ENCODE measurements at regions not wholly inside any gene's neighbourhood (a gene's known extent, or its start where the extent isn't known, plus 50 kb on each side); places are given as distances from the start of the nearest gene placed in this dataset.

DNA sequence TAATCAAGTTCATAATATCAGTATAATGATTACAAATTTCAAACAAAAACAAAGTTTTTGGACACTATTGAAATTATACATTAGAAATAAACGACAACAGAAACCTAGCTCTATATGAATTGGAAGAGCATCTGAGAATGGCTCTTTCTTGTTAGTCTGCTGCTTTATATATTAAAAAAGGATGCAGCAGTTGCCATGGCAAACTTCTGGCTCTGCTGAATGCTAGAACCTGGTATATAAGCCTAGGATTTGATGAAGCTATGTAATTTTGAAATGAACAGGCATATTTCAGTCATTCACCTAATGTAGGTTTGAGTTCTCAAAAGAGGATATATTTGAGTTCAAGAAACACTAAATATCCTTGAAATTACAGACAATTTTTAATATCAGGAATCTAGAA lies 252.7 kb upstream of the KCNMB2 start:
- H3K9me3 ChIP-seq: peaks cover 0 to 37% (median 18%) of the 10 kb centered on the region in 12 donors
- intact Hi-C loops (cut with DNase I): loop anchor here in 1 of 10 donors (10.0 kb wide), 1 partner anchor 189 kb away; no protein-coding TSS in a partner anchor
- no peaks in the 10 kb centered on the region for H3K4me1 ChIP-seq
- no peak for DNase-seq
- H3K27ac ChIP-seq: no peak overlapping the region
- H3K36me3 ChIP-seq: no peaks in the 10 kb centered on the region
- 92 to 100% (median 96%) methylated on average over 1 of the region's 1 CpG for WGBS, 4 donors
- no peaks in the 10 kb centered on the region for H3K27me3 ChIP-seq
- ATAC-seq: no peak
- no peak overlapping the region for H3K4me3 ChIP-seq
- TF ChIP-seq, protein P1, sequence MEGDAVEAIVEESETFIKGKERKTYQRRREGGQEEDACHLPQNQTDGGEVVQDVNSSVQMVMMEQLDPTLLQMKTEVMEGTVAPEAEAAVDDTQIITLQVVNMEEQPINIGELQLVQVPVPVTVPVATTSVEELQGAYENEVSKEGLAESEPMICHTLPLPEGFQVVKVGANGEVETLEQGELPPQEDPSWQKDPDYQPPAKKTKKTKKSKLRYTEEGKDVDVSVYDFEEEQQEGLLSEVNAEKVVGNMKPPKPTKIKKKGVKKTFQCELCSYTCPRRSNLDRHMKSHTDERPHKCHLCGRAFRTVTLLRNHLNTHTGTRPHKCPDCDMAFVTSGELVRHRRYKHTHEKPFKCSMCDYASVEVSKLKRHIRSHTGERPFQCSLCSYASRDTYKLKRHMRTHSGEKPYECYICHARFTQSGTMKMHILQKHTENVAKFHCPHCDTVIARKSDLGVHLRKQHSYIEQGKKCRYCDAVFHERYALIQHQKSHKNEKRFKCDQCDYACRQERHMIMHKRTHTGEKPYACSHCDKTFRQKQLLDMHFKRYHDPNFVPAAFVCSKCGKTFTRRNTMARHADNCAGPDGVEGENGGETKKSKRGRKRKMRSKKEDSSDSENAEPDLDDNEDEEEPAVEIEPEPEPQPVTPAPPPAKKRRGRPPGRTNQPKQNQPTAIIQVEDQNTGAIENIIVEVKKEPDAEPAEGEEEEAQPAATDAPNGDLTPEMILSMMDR (IDR thresholded peaks at IDR 0.05): no peak
- no peak for TF ChIP-seq POLR2A (IDR thresholded peaks at IDR 0.05)

DNA sequence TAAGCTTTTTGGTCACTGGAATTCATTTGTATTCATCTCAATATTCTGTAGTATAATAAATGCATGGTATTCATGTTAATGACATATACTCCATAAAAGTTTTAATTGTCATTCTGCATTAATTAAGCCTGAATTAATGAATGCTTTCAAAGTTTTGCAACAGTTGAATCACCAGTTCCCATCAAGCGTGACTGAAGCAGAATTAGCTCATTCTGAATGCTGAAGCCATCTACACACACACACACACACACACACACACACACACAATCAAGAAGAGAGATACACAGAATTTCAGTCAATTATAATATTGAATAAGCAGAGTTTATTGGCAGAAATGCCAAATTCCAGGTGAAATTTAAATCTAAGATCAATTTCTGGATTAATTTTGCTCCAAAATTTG lies 252.1 kb upstream of the KCNMB2 start:
- H3K36me3 ChIP-seq: no peaks in the 10 kb centered on the region
- no peaks in the 10 kb centered on the region for H3K4me1 ChIP-seq
- 90 to 97% (median 94%) methylated on average over 1 of the region's 1 CpG for WGBS, 4 donors
- DNase-seq: no peak
- H3K27ac ChIP-seq: no peak overlapping the region
- no peak overlapping the region for H3K4me3 ChIP-seq
- no peaks in the 10 kb centered on the region for H3K27me3 ChIP-seq
- TF ChIP-seq, protein P1 (IDR thresholded peaks at IDR 0.05): no peak
- TF ChIP-seq POLR2A (IDR thresholded peaks at IDR 0.05): no peak
- ATAC-seq: no peak
- H3K9me3 ChIP-seq: peaks cover 0 to 31% (median 14%) of the 10 kb centered on the region in 12 donors
- intact Hi-C loops (cut with DNase I): loop anchor here in 1 of 10 donors (10.0 kb wide), 1 partner anchor 189 kb away; no protein-coding TSS in a partner anchor

GRCh38 chr3:178288074-178288473 lies 248.2 kb upstream of the KCNMB2 start:
- H3K4me3 ChIP-seq: no peak overlapping the region
- no peak overlapping the region for H3K27ac ChIP-seq
- ATAC-seq (no peak), DNase-seq (no peak)
- WGBS, 4 donors: 82 to 89% (median 88%) methylated on average over 5 of the region's 5 CpGs
- H3K27me3 ChIP-seq: no peaks in the 10 kb centered on the region
- intact Hi-C loops (cut with DNase I): loop anchor here in 1 of 10 donors (10.0 kb wide), 1 partner anchor 193 kb away; no protein-coding TSS in a partner anchor
- peaks cover 0 to 5% (median 0%) of the 10 kb centered on the region in 12 donors for H3K4me1 ChIP-seq
- H3K9me3 ChIP-seq: no peaks in the 10 kb centered on the region
- no peak for TF ChIP-seq POLR2A (IDR thresholded peaks at IDR 0.05)
- TF ChIP-seq, protein P1 (IDR thresholded peaks at IDR 0.05): no peak
- H3K36me3 ChIP-seq: no peaks in the 10 kb centered on the region

DNA sequence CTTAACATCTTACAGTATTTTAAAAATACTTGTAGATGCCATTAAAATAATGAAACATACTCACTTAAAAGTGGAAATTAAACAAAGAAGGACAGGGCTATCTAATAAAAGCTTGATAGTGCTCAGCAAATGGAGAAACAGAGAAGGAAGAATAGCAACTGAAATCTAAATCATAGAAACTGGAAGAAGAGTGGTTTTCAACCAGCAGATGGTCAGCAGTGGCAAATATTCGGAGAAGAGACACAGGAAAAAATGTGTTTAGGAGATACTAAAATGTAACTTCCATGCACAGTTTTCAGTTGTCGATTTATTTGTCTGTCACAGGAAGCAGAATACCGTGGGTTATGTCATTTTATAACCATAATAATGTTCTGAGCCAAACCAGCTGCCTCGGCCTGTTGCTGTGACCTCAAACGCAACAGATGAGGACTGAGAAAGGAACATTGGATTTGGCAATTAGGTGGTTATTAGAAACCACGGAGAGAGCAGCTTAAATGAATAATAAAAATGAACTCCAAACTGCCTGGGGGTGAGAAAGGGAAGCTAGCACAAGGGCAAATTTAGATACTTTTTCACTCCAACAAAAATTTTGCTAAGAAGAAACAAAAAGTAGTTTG lies 246.6 kb upstream of the KCNMB2 start:
- no peaks in the 10 kb centered on the region for H3K9me3 ChIP-seq
- H3K27me3 ChIP-seq: no peaks in the 10 kb centered on the region
- ATAC-seq (peak; percentile 62 to 75 (median 69)), DNase-seq (peak in 4 of 5 donors; percentile 27 to 52 (median 36))
- 47 to 54% (median 52%) methylated on average over 6 of the region's 6 CpGs for WGBS, 4 donors
- no peaks in the 10 kb centered on the region for H3K36me3 ChIP-seq
- intact Hi-C loops (cut with DNase I): loop anchor here in 1 of 10 donors (10.0 kb wide), 1 partner anchor 195 kb away; no protein-coding TSS in a partner anchor
- H3K27ac ChIP-seq: peak overlapping the region in 8 of 12 donors; percentile 12 to 60 (median 30)
- TF ChIP-seq, protein P1 (IDR thresholded peaks at IDR 0.05): no peak
- TF ChIP-seq POLR2A (IDR thresholded peaks at IDR 0.05): no peak
- peaks cover 0 to 5% (median 0%) of the 10 kb centered on the region in 12 donors for H3K4me1 ChIP-seq
- no peak overlapping the region for H3K4me3 ChIP-seq

Measured in heart left ventricle (tissue), 16 donors.